HEK293 (cell line): ENCODE measurements at regions not wholly inside any gene's neighbourhood (a gene's known extent, or its start where the extent isn't known, plus 50 kb on each side); places are given as distances from the start of the nearest gene placed in this dataset.

Source experiments
- CTCF ChIA-PET: fragments of 350-600 bp; formaldehyde crosslinking; extraction: SDS; loops from one replicate; lab custom pipeline; 2021; ENCODE audit warnings: antibody characterized with exemption; lab: Yijun Ruan, JAX
- POLR2A ChIA-PET: fragments of 300-600 bp; formaldehyde crosslinking; extraction: SDS; loops from one replicate; lab custom pipeline; 2020; ENCODE audit warnings: antibody characterized with exemption, inconsistent platforms; lab: Yijun Ruan, JAX
- H3K27ac ChIP-seq: fragments of 200-500 bp; sonication (Bioruptor generic); 2 replicates; pipeline ENCODE4 v1.5.1; 2014; ENCODE audit warnings: low read depth, low read length, control low read depth, inconsistent platforms; ENCODE audit errors: extremely low read depth
- H3K36me3 ChIP-seq, 2 experiments: fragments of 200-500 bp in 1 of 2; sonication (Bioruptor generic) in 1 of 2; 1 replicate in 1 of 2; 2 replicates in 1 of 2; pipeline ENCODE4 v1.5.1; 2014 to 2017; ENCODE audit warnings: inconsistent platforms in 2 of 2, low read length in 2 of 2; ENCODE audit not compliant: control insufficient read depth in 2 of 2, insufficient read depth in 1 of 2
- H3K4me1 ChIP-seq: fragments of 200-500 bp; sonication (Bioruptor generic); 2 replicates; pipeline ENCODE4 v1.5.1; 2014; ENCODE audit warnings: mild to moderate bottlenecking, low read length, inconsistent platforms; ENCODE audit not compliant: control insufficient read depth, insufficient read depth
- H3K4me3 ChIP-seq: 2 replicates; pipeline ENCODE4 v1.5.1; 2011; ENCODE audit warnings: low read depth, mild to moderate bottlenecking, control low read depth, low read length, moderate library complexity
- H3K9me3 ChIP-seq: fragments of 200-500 bp; sonication (Bioruptor generic); 2 replicates; pipeline ENCODE4 v1.5.1; 2014; ENCODE audit warnings: low read depth, low read length, inconsistent platforms; ENCODE audit not compliant: control insufficient read depth, insufficient read depth
- HIC1 ChIP-seq: fragments of 450-650 bp; formaldehyde crosslinking; IDR thresholded peaks from 2 replicates; pipeline ENCODE4 v1.5.1; 2016; ENCODE audit warnings: missing biosample characterization, missing genetic modification characterization
- HOXC10 ChIP-seq: sonication (generic); formaldehyde crosslinking; IDR thresholded peaks from 2 replicates; pipeline ENCODE4 v1.8.1; 2023; ENCODE audit warnings: mild to moderate bottlenecking, missing genetic modification reagents
- IKZF3 ChIP-seq: fragments of 450-650 bp; IDR thresholded peaks from 2 replicates; pipeline ENCODE4 v1.5.0; 2018; ENCODE audit warnings: missing biosample characterization, mild to moderate bottlenecking, missing genetic modification characterization, moderate library complexity
- PRDM6 ChIP-seq: fragments of 450-650 bp; formaldehyde crosslinking; IDR thresholded peaks from 2 replicates; pipeline ENCODE4 v1.5.1; 2017; ENCODE audit warnings: missing biosample characterization, missing genetic modification characterization
- ZFP3 ChIP-seq: fragments of 450-650 bp; formaldehyde crosslinking; IDR thresholded peaks from 2 replicates; pipeline ENCODE4 v1.5.1; 2016; ENCODE audit warnings: low read depth, missing biosample characterization, missing genetic modification characterization
- ZNF202 ChIP-seq: fragments of 450-650 bp; formaldehyde crosslinking; IDR thresholded peaks from 2 replicates; pipeline ENCODE4 v1.5.1; 2016; ENCODE audit warnings: missing biosample characterization, missing genetic modification characterization, borderline replicate concordance
- ZNF221 ChIP-seq: fragments of 450-650 bp; formaldehyde crosslinking; IDR thresholded peaks from 2 replicates; pipeline ENCODE4 v1.5.1; 2017; ENCODE audit warnings: missing biosample characterization, missing genetic modification characterization, borderline replicate concordance
- ZNF280C ChIP-seq: fragments of 450-650 bp; formaldehyde crosslinking; IDR thresholded peaks from 2 replicates; pipeline ENCODE4 v1.5.1; 2016; ENCODE audit warnings: missing biosample characterization, missing genetic modification characterization
- ZNF335 ChIP-seq: fragments of 450-650 bp; formaldehyde crosslinking; conservative IDR thresholded peaks from 2 replicates; pipeline ENCODE4 v1.5.1; 2016; ENCODE audit warnings: missing biosample characterization, missing genetic modification characterization
- ZNF423 ChIP-seq: fragments of 450-650 bp; formaldehyde crosslinking; IDR thresholded peaks from 2 replicates; pipeline ENCODE4 v1.5.1; 2016; ENCODE audit warnings: missing biosample characterization, missing genetic modification characterization
- ZNF473 ChIP-seq: fragments of 450-650 bp; formaldehyde crosslinking; IDR thresholded peaks from 2 replicates; pipeline ENCODE4 v1.5.1; 2017; ENCODE audit warnings: missing biosample characterization, missing genetic modification characterization
- ZNF530 ChIP-seq: fragments of 450-650 bp; formaldehyde crosslinking; IDR thresholded peaks from 2 replicates; pipeline ENCODE4 v1.5.1; 2016; ENCODE audit warnings: low read depth, missing biosample characterization, missing genetic modification characterization
- ZNF544 ChIP-seq: fragments of 450-650 bp; formaldehyde crosslinking; IDR thresholded peaks from 2 replicates; pipeline ENCODE4 v1.5.0; 2017; ENCODE audit warnings: missing biosample characterization, missing genetic modification characterization
- ZNF555 ChIP-seq: fragments of 450-650 bp; formaldehyde crosslinking; conservative IDR thresholded peaks from 2 replicates; pipeline ENCODE4 v1.5.1; 2017; ENCODE audit warnings: missing biosample characterization, mild to moderate bottlenecking, missing genetic modification characterization, inconsistent platforms
- ZNF610 ChIP-seq: fragments of 450-650 bp; formaldehyde crosslinking; IDR thresholded peaks from 2 replicates; pipeline ENCODE4 v1.5.1; 2016; ENCODE audit warnings: missing biosample characterization, missing genetic modification characterization, borderline replicate concordance
- ZNF658 ChIP-seq: fragments of 450-650 bp; formaldehyde crosslinking; IDR thresholded peaks from 2 replicates; pipeline ENCODE4; 2016; ENCODE audit warnings: missing biosample characterization, missing genetic modification characterization
- ZNF660 ChIP-seq: fragments of 450-650 bp; IDR thresholded peaks from 2 replicates; pipeline ENCODE4 v1.5.1; 2018; ENCODE audit warnings: missing biosample characterization, mild to moderate bottlenecking, missing genetic modification characterization
- ZNF677 ChIP-seq: fragments of 450-650 bp; IDR thresholded peaks from 2 replicates; pipeline ENCODE4 v1.5.0; 2018; ENCODE audit warnings: missing biosample characterization, mild to moderate bottlenecking, missing genetic modification characterization, moderate library complexity
- ZNF701 ChIP-seq: fragments of 450-650 bp; formaldehyde crosslinking; IDR thresholded peaks from 2 replicates; pipeline ENCODE4 v1.5.1; 2016; ENCODE audit warnings: missing biosample characterization, missing genetic modification characterization
- TF ChIP-seq, protein P1 (sequence below): fragments of 450-650 bp; formaldehyde crosslinking; IDR thresholded peaks from 2 replicates; pipeline ENCODE4 v1.5.1; 2016; ENCODE audit warnings: missing biosample characterization, missing genetic modification characterization
- TF ChIP-seq, protein P2 (sequence below): fragments of 450-650 bp; formaldehyde crosslinking; IDR thresholded peaks from 2 replicates; pipeline ENCODE4 v1.5.1; 2016; ENCODE audit warnings: missing biosample characterization, missing genetic modification characterization
- TF ChIP-seq, protein P3 (sequence below): fragments of 450-650 bp; formaldehyde crosslinking; IDR thresholded peaks from 2 replicates; pipeline ENCODE4 v1.5.1; 2016; ENCODE audit warnings: missing biosample characterization, missing genetic modification characterization

GRCh38 chr9:116027096-116027495 lies 126.5 kb upstream of the PAPPA start:
- ChIA-PET CTCF (interaction anchor here (1.1 kb wide), 1 partner anchor 433 kb away, joined by 3 read pairs; no protein-coding TSS in a partner anchor), POLR2A (no interaction called here)
- no peaks in the 10 kb centered on the region for H3K9me3 ChIP-seq
- H3K4me1 ChIP-seq = no peaks in the 10 kb centered on the region
- no peak overlapping the region for H3K27ac ChIP-seq
- no peaks in the 10 kb centered on the region for H3K36me3 ChIP-seq
- no peak overlapping the region for H3K4me3 ChIP-seq
- TF ChIP-seq, protein P1, sequence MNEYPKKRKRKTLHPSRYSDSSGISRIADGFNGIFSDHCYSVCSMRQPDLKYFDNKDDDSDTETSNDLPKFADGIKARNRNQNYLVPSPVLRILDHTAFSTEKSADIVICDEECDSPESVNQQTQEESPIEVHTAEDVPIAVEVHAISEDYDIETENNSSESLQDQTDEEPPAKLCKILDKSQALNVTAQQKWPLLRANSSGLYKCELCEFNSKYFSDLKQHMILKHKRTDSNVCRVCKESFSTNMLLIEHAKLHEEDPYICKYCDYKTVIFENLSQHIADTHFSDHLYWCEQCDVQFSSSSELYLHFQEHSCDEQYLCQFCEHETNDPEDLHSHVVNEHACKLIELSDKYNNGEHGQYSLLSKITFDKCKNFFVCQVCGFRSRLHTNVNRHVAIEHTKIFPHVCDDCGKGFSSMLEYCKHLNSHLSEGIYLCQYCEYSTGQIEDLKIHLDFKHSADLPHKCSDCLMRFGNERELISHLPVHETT (tag by site-specific recombination) = no peak
- TF ChIP-seq ZNF530 (tag by site-specific recombination) (no peak), ZNF544 (tag by site-specific recombination) (no peak), ZNF701 (no peak), HOXC10 (CRISPR knock-in tag) (no peak), ZNF658 (tag by site-specific recombination) (no peak), ZNF423 (tag by site-specific recombination) (no peak), PRDM6 (tag by site-specific recombination) (no peak), ZFP3 (tag by site-specific recombination) (no peak), ZNF202 (tag by site-specific recombination) (no peak), HIC1 (tag by site-specific recombination) (no peak), ZNF610 (tag by site-specific recombination) (no peak), ZNF335 (tag by site-specific recombination) (no peak), IKZF3 (tag by site-specific recombination) (no peak), ZNF660 (tag by site-specific recombination) (no peak)

DNA sequence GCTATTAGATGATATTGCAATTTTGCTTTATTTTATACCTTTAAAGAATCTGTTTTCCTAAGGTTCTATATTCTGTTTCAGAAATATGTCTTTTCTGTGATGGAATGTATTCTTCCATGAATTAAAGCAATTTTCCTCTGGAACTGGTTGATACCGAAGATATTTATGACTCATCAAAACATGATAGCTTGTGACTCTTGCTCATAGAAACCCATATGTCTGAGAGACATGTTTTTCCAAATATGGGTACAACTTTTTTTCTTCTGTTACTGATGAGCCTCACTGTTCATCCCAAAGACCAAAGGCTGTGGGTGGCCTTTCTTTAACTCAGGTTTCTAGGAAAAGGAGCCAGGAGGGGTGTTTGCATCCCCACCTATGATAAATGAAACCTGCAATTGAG lies 126.1 kb upstream of the PAPPA start:
- H3K4me3 ChIP-seq = no peak overlapping the region
- CTCF ChIA-PET = interaction anchor here (1.1 kb wide), 1 partner anchor 434 kb away, joined by 3 read pairs; no protein-coding TSS in a partner anchor
- H3K9me3 ChIP-seq = no peaks in the 10 kb centered on the region
- H3K4me1 ChIP-seq = no peaks in the 10 kb centered on the region
- H3K27ac ChIP-seq = no peak overlapping the region
- H3K36me3 ChIP-seq = no peaks in the 10 kb centered on the region
- POLR2A ChIA-PET = no interaction called here
- TF ChIP-seq ZNF221 (tag by site-specific recombination) (no peak), PRDM6 (tag by site-specific recombination) (no peak), ZNF473 (tag by site-specific recombination) (no peak), ZFP3 (tag by site-specific recombination) (no peak), ZNF555 (tag by site-specific recombination) (no peak), ZNF610 (tag by site-specific recombination) (no peak), ZNF280C (tag by site-specific recombination) (no peak), ZNF677 (no peak)
- TF ChIP-seq, protein P2, sequence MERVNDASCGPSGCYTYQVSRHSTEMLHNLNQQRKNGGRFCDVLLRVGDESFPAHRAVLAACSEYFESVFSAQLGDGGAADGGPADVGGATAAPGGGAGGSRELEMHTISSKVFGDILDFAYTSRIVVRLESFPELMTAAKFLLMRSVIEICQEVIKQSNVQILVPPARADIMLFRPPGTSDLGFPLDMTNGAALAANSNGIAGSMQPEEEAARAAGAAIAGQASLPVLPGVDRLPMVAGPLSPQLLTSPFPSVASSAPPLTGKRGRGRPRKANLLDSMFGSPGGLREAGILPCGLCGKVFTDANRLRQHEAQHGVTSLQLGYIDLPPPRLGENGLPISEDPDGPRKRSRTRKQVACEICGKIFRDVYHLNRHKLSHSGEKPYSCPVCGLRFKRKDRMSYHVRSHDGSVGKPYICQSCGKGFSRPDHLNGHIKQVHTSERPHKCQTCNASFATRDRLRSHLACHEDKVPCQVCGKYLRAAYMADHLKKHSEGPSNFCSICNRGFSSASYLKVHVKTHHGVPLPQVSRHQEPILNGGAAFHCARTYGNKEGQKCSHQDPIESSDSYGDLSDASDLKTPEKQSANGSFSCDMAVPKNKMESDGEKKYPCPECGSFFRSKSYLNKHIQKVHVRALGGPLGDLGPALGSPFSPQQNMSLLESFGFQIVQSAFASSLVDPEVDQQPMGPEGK (tag by site-specific recombination) = no peak
- TF ChIP-seq, protein P3, sequence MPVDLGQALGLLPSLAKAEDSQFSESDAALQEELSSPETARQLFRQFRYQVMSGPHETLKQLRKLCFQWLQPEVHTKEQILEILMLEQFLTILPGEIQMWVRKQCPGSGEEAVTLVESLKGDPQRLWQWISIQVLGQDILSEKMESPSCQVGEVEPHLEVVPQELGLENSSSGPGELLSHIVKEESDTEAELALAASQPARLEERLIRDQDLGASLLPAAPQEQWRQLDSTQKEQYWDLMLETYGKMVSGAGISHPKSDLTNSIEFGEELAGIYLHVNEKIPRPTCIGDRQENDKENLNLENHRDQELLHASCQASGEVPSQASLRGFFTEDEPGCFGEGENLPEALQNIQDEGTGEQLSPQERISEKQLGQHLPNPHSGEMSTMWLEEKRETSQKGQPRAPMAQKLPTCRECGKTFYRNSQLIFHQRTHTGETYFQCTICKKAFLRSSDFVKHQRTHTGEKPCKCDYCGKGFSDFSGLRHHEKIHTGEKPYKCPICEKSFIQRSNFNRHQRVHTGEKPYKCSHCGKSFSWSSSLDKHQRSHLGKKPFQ (tag by site-specific recombination) = no peak
